Stimulated activated CD8-positive, alpha-beta memory T cell treated with anti-CD3 and anti-CD28 coated beads, Interleukin-15, amount 100 ng/mL, for 48 hours (primary cell): ENCODE measurements at regions not wholly inside any gene's neighbourhood (a gene's known extent, or its start where the extent isn't known, plus 50 kb on each side); places are given as distances from the start of the nearest gene placed in this dataset.
"Not testable (repeated sequence)": the region's sequence is repeated elsewhere in the genome, so short reads cannot be mapped to it uniquely, and the experiment has no call there.

Source experiments
- DNase-seq, 2 donors: peaks; one replicate each; pipeline ENCODE4 v3.0.0-alpha.2; 2020; ENCODE audit warnings: low read depth in 2 of 2

DNA sequence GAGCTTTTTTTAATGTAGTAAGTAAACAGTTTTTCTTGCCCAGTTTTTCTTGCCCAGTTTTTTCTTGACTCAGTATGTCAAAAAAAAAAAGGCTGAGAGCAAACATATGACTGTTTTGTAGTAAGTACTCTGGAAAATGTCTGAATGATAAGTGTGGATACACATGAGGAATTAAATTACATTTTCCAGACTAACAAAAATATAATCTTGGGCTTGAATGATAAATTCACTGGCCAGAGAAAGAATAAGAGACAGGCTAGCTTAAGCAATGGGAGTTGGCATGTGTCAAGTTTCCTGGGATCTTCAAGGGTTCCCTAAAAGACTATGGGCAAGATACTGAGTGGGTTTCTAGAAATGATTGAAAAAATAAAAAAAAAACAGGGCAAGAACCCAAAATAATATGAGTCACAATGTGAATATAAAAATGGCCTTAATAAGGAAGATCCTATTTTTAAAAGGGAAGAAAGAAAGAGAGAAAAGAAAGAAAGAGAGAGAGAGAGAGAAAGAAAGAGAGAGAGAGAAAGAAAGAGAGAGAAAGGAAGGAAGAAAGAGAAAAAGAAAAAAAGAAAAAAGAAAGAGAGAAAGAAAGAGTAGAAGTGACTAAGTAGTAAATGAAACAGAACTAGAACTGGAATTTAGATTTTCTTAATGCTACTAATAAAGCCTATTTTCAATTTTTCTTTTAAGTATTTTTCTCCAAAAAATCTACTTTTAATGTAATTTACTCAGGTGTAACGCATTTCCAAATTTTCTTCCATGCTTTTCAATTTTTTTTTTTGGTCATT, 60.2 kb downstream of the TFPI2 start:
- DNase-seq: no peak

GRCh38 chr7:93828260-93828659, 62.3 kb downstream of the TFPI2 start:
- DNase-seq: no peak

DNA sequence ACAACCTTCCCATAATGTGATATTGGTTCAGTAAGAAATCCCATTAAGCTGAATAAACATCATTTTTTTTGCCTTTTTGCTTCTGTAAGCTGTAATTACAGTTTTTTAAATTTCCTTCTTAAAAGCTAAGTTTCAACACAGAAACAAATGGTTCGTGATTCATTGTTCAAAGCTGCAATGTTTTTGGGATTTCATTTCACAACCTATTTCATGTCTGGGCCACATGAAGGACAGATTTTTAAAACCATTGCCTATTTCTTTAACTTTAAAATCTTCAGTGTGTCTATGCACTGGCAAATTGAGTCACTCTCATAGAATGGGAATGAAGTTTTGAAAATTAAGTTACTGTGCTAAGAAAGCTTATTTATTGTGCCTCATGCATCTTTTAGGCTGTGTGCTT, 66.9 kb downstream of the TFPI2 start:
- DNase-seq: no peak

DNA sequence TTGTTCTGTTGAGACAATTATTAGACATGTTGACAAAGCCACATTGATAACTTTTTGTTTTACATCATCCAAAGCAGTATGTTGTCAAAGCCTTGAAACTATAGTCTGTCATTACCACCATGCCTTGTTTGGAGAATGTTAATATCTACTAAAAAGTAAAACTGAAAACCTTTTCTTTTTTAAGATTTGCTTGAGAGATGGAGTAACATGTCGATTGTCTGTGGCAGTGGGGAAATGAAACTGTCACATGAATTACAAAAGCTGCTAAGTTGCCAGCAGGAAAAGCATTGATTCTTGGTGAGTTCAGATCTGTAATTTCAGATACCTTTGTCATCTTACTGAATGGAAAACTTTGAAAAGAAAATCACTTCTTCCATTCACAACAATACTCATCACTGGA, 69.1 kb downstream of the TFPI2 start:
- DNase-seq: no peak

DNA sequence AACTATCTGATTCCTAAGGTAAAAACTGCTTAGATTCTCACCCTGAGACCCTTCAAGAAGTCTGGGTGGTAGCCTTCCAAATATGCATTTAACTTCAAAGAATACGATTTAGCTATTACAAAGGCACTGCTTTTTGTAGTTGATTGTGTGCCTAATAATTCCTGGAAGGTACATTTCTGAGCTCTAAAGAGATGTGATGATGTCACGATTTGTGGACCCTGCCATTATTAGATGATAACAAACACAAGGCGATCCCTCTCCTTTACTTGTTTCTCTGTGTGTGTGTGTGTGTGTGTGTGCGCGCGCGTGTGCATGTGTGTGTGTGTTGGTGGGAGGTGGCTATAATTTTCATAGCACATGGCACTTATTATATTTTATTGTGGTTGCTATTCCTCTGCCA, 70.9 kb downstream of the TFPI2 start:
- no peak for DNase-seq

- no peak for DNase-seq
These were observed 73.0 kb downstream of the TFPI2 start for GRCh38 chr7:93817526-93817925.

- no peak for DNase-seq
These were observed 73.5 kb downstream of the TFPI2 start for GRCh38 chr7:93817004-93817403.

DNA sequence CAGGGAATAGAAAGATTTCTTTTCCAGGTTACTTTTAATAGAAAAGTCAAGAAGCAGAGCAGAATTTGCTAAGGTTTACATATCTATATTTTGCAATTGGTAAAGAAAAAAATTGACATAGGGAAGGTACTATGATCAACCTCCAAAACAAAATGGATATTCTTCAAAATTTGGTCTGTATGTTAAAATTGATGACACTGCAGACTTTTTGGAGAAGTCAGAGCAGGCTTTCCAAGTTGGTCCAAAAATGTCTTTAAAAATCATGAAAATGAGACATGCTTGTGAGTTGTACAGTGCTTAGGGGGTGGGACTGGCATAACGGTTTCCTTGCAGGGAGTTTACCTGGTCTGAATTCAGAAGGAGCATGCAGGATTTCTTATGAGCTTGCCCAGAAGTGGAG, 77.0 kb downstream of the TFPI2 start:
- no peak for DNase-seq

DNA sequence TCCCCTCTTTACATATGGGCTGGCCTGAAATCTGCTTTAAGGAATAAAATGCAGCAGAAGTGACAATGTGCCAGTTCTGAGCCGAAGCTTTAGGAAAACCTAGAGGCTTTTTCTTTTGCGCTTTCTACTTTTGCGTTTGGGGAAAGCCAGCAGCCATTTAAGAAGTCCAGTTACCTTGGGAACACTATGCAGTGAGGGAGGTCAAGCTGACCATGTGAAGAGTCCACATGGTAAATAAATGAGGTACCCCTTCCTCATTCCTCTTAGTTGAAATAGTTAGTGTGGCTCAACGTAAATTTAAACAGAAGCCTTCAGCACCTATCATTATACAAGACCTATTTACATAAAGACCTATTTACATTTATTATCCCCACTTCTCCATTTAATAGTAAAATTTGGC, 78.5 kb downstream of the TFPI2 start:
- no peak for DNase-seq

GRCh38 chr7:93811198-93811597, 79.4 kb downstream of the TFPI2 start:
- DNase-seq: no peak

DNA sequence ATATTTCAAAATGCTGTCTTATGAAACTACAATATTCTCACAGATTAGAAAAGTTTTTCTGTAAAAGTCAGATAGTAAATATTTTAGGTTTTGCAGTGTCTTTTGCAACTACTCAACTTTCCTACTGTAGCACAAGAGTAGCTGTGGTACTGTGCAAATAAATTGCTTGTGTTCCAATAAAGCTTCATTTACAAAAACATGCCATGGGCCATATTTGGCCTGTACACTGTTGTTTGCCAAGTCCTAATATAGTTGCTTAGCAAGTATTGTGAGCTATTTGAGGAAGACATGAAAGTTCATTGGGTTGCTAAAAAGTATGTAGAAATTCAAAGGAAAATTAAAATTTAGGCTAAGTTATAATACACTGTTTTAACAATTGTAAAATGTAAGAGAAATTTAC, 80.0 kb downstream of the TFPI2 start:
- no peak for DNase-seq

DNA sequence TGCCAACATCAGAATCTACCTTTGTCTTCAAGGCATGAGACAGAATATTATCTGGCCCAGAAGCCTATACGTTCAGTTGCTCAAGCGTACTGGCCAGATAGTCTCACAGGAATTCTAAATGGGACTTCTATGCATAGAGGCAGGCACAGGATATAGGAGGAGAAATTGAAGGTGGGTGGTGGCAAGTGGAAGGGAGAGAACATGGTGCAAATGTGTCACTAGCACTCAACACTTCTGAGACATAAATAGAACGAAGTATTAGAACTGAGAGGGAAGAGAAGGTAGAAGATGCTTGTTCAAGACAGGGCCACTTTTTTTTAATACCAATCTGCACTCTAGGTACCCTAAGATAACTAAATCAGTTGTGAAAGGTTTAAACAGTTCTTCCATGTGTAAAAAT, 85.8 kb downstream of the TFPI2 start:
- DNase-seq: no peak

DNA sequence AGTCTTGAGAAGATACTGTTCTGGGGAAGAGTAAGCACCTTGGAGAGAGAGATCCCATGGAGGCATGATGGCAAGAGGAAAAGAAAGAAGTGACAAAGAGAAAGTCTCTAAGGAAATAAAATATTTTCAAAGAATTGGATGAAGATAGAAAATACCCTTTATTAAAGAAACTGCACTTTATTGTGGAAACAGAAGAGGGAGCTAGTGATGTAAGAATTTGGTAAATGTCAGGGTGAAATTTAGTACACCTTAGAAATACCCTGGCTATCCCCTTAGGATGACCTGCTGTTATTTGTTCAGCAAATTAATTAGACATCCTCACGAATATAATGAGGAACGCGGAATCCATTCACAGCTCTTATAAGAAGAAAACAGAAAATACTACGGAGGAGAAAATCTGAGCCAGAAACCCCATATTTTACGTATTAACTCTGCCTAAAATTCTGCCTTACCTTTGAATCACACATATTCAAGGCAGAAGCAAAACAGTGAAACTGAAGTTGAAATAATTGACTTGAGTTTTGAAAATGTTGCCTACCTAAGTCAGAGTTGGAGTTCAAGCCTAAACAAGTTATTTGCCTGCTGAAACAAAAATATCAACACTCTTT, 90.7 kb downstream of the TFPI2 start:
- no peak for DNase-seq

GRCh38 chr7:93793084-93793697, 97.4 kb downstream of the TFPI2 start:
- not testable (repeated sequence) for DNase-seq

DNA sequence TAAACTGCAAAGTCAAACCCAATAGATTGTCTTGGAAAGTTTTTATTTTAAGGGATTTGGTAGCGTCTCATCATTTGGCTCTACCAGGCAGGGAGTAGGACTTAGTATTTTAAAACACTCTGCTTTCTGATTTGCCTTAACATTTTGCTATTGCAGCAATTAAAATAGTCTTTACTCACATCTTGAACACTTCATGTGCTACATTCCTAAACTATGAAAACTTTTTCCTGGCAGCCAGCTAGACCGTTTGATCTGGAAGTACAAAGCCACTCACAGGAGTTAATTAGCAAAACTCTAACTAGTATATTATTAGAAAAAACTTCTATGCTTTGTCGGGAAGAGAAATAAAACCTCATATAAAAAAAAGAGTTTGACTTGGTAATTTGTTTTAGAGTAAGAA, 111.4 kb downstream of the TFPI2 start:
- DNase-seq: no peak

- no peak for DNase-seq
These were observed 112.2 kb downstream of the TFPI2 start for GRCh38 chr7:93778384-93778783.

GRCh38 chr7:93773446-93773845, 117.1 kb downstream of the TFPI2 start:
- DNase-seq: no peak

DNA sequence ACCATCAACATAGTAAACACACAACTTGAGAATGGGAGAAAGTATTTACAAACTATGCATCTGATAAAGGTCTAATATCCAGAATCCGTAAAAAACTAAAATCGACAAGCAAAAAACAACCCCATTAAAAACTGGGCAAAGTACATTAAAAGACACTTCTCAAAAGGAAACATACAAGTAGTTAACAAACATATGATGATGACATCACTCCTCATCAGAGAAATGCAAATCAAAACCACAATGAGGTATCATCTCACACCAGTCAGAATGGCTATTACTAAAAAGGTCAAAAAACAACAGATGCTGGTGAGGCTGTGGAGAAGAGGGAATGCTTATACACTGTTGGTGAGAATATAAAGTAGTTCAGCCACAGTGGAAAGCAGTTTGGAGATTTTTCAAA, 125.1 kb downstream of the TFPI2 start:
- no peak for DNase-seq

DNA sequence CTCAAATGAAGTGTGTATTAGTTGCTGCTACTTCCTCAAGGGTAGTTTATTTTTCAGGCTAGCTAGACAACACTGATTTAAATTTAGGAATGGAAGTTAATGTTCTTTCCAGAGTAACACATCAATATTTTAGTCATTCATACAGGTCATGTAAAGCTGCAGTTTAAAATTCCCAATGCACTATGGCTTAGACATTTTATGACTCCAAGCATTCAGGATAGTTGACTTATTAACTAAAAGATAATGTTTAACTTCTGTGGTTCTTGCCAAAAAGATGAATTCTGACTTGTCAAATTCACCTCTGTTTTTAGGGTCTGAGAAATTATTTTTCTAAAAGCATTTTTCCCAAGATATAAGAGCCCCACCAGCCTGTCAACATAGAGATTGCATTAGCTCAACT, 131.9 kb downstream of the TFPI2 start:
- no peak for DNase-seq

DNA sequence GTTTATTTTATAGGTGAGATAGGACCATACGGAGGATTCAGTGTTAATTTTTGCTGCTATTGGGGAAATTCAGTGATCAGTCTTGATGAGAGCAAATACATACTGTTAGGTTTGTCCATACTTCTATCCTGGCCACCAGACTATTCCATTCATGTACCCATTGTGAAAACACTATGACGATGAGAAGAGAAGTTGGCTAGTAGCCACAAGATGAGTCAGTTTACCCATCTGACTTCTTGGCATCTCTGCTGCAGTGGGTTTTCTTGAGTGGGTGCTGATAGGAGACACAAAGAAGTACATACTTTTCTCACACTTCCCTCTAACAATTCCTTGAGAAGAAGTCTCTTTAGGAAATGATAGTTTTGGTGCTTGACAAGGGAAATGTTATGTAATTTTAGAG, 133.1 kb downstream of the TFPI2 start:
- DNase-seq: no peak

DNA sequence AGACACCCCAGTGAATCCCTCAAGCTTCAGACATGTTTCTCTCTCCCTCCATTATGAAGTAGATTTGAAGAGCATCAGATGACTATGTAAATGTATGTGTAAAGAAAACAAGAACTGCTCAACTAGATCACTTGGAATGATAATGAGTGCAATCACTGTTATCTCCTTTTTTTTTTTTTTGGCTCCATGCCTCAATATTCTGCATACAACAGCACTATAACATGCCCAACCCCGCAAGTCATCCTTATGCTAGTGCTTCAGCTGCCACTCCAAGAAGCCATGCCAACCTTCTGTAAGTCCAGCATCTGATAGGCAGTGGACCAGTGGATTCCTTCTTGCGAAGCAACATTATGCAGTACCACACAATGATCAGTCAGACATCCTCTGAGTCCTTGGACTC, 133.7 kb downstream of the TFPI2 start:
- DNase-seq: no peak

GRCh38 chr7:93751421-93751820, 139.1 kb downstream of the TFPI2 start:
- DNase-seq: no peak

GRCh38 chr7:93750986-93751385, 139.6 kb downstream of the TFPI2 start:
- DNase-seq: no peak
